HCT116 (cell line): ENCODE measurements at regions not wholly inside any gene's neighbourhood (a gene's known extent, or its start where the extent isn't known, plus 50 kb on each side); places are given as distances from the start of the nearest gene placed in this dataset.

Experiments
- ATAC-seq: fragments of 200-7000 bp; cut with Tn5 transposase; 2 replicates; pipeline ENCODE4 v1.9.1; 2020; ENCODE audit warnings: mild to moderate bottlenecking, moderate library complexity
- BruUV-seq: library from RNA; stranded (reverse); fragments of 400-500 nt; replicated peaks from 2 replicates; lab custom pipeline; 2021; lab: Mats Ljungman, UMichigan
- CTCF ChIA-PET: fragments of 300-600 bp; sonication (Branson Sonifier 250); formaldehyde crosslinking; loops from one replicate; lab custom pipeline; 2021; ENCODE audit warnings: antibody characterized with exemption; lab: Charles Lee
- POLR2A ChIA-PET: fragments of 300-600, 350-600 bp; sonication (Branson Sonifier 250); formaldehyde crosslinking; loops from one replicate; lab custom pipeline; 2021; ENCODE audit warnings: antibody characterized with exemption; lab: Charles Lee
- RAD21 ChIA-PET, 2 experiments: fragments of 300-600 bp; sonication (Branson Sonifier 250); formaldehyde crosslinking; loops; one replicate each; lab custom pipeline; 2023; ENCODE audit warnings: low total read pairs in 2 of 2; ENCODE audit not compliant: uncharacterized antibody in 2 of 2, unreplicated experiment in 2 of 2, low non-redundant PET in 1 of 2; lab: Charles Lee
- DNase-seq: peaks from one replicate; pipeline ENCODE4 v3.0.0-alpha.2; 2010; ENCODE audit warnings: low read depth, low spot score
- H2AFZ ChIP-seq: fragments of 200-600 bp; shearing (Covaris generic), sonication (generic); 2 replicates; pipeline ENCODE4 v1.6.1; 2017; ENCODE audit warnings: low read depth, mixed run types, mixed read lengths, antibody characterized with exemption, low read length; ENCODE audit not compliant: poor library complexity, severe bottlenecking
- H3K27ac ChIP-seq: 2 replicates; pipeline ENCODE4 v1.5.1; 2012; ENCODE audit warnings: low read depth, low read length
- H3K27me3 ChIP-seq: fragments of 200-600 bp; sonication (generic); 2 replicates; pipeline ENCODE4 v1.6.1; 2016; ENCODE audit warnings: mixed run types, low read length, mixed read lengths; ENCODE audit not compliant: insufficient read depth
- H3K36me3 ChIP-seq, 2 experiments: fragments of 200-500 bp in 1 of 2; fragments of 200-600 bp in 1 of 2; sonication (Bioruptor generic) in 1 of 2; sonication (generic) in 1 of 2; 2 replicates each; pipeline versions ENCODE4 v1.5.1 to v1.6.1; 2014 to 2016; ENCODE audit warnings: low read length in 2 of 2, inconsistent platforms in 1 of 2, mixed read lengths in 1 of 2, mixed run types in 1 of 2; ENCODE audit not compliant: insufficient read depth in 2 of 2, control insufficient read depth in 1 of 2
- H3K4me1 ChIP-seq, 2 experiments: fragments of 200-600 bp in 1 of 2; sonication (generic) in 1 of 2; 2 replicates each; pipeline versions ENCODE4 v1.5.1 to v1.6.1; 2012 to 2017; ENCODE audit warnings: low read length in 2 of 2, inconsistent platforms in 1 of 2, mild to moderate bottlenecking in 1 of 2, mixed read lengths in 1 of 2, mixed run types in 1 of 2, moderate library complexity in 1 of 2; ENCODE audit not compliant: insufficient read depth in 2 of 2, control insufficient read depth in 1 of 2
- H3K4me2 ChIP-seq: fragments of 200-600 bp; sonication (generic); 2 replicates; pipeline ENCODE4 v1.6.1; 2017; ENCODE audit warnings: mixed run types, low read length, mixed read lengths
- H3K4me3 ChIP-seq, 2 experiments: fragments of 200-600 bp in 1 of 2; sonication (generic) in 1 of 2; replicated peaks in 1 of 2; 2 replicates each; pipeline ENCODE4 v1.5.1; 2011 to 2016; ENCODE audit warnings: low read length in 2 of 2, control low read depth in 1 of 2, low read depth in 1 of 2, mild to moderate bottlenecking in 1 of 2, mixed read lengths in 1 of 2, mixed run types in 1 of 2
- H3K79me2 ChIP-seq: fragments of 200-600 bp; sonication (generic); 2 replicates; pipeline ENCODE4 v1.6.1; 2017; ENCODE audit warnings: mild to moderate bottlenecking, mixed run types, low read length, moderate library complexity, mixed read lengths; ENCODE audit not compliant: insufficient read depth
- H3K9ac ChIP-seq: fragments of 200-600 bp; sonication (generic); 2 replicates; pipeline ENCODE4 v1.6.1; 2016; ENCODE audit warnings: low read length, mixed read lengths
- H3K9me2 ChIP-seq: fragments of 200-600 bp; sonication (generic), shearing (Covaris generic); 2 replicates; pipeline ENCODE4 v1.6.1; 2017; ENCODE audit warnings: mixed run types, mild to moderate bottlenecking, moderate library complexity; ENCODE audit not compliant: insufficient read depth
- H3K9me3 ChIP-seq, 2 experiments: fragments of 200-500 bp in 1 of 2; fragments of 200-600 bp in 1 of 2; sonication (Bioruptor generic) in 1 of 2; sonication (generic) in 1 of 2; 2 replicates each; pipeline ENCODE4 v1.6.1; 2014 to 2017; ENCODE audit warnings: low read length in 2 of 2, mixed read lengths in 2 of 2, inconsistent platforms in 1 of 2, low read depth in 1 of 2, mild to moderate bottlenecking in 1 of 2, mixed run types in 1 of 2, moderate library complexity in 1 of 2; ENCODE audit not compliant: control insufficient read depth in 1 of 2, insufficient read depth in 1 of 2
- H4K20me1 ChIP-seq: fragments of 200-600 bp; sonication (generic), shearing (Covaris generic); 2 replicates; pipeline ENCODE4 v1.6.1; 2017; ENCODE audit warnings: mixed run types, mild to moderate bottlenecking, moderate library complexity; ENCODE audit not compliant: insufficient read depth
- ATF3 ChIP-seq: IDR thresholded peaks from 2 replicates; pipeline ENCODE4 v1.6.1; 2012
- CTCF ChIP-seq, 3 experiments: fragments of 200-600 bp in 1 of 3; sonication (generic) in 1 of 3; IDR thresholded peaks in 2 of 3; conservative IDR thresholded peaks in 1 of 3; 2 replicates each; pipeline ENCODE4 v1.5.1; 2012 to 2017; ENCODE audit warnings: low read depth in 2 of 3, low read length in 2 of 3, antibody characterized with exemption in 1 of 3, borderline replicate concordance in 1 of 3, control low read depth in 1 of 3, mild to moderate bottlenecking in 1 of 3, mixed read lengths in 1 of 3, mixed run types in 1 of 3, moderate library complexity in 1 of 3; ENCODE audit not compliant: insufficient read depth in 1 of 3
- ELF1 ChIP-seq: IDR thresholded peaks from 2 replicates; pipeline ENCODE4 v1.6.1; 2012; ENCODE audit warnings: low read depth, borderline replicate concordance
- EZH2phosphoT487 ChIP-seq: fragments of 200-600 bp; IDR thresholded peaks from 2 replicates; pipeline ENCODE4 v1.6.1; 2018; ENCODE audit warnings: antibody characterized with exemption, borderline replicate concordance
- JUND ChIP-seq: IDR thresholded peaks from 2 replicates; pipeline ENCODE4 v1.6.1; 2012
- MAX ChIP-seq: IDR thresholded peaks from 2 replicates; pipeline ENCODE4 v1.6.1; 2012
- POLR2A ChIP-seq: IDR thresholded peaks from 2 replicates; pipeline ENCODE4 v1.7.0; 2011; ENCODE audit warnings: borderline replicate concordance; ENCODE audit not compliant: insufficient read depth, insufficient read length; ENCODE audit errors: extremely low read depth
- POLR2AphosphoS5 ChIP-seq: IDR thresholded peaks from 2 replicates; pipeline ENCODE4 v1.6.1; 2011; ENCODE audit warnings: mild to moderate bottlenecking, low read depth, low read length, moderate library complexity
- SIN3A ChIP-seq: IDR thresholded peaks from 2 replicates; pipeline ENCODE4 v1.6.1; 2012; ENCODE audit warnings: low read depth
- YY1 ChIP-seq: IDR thresholded peaks from 2 replicates; pipeline ENCODE4 v1.6.1; 2011; ENCODE audit warnings: low read length, low read depth, moderate library complexity, mild to moderate bottlenecking; ENCODE audit not compliant: insufficient replicate concordance; ENCODE audit errors: extremely low read depth
- ZBTB33 ChIP-seq: IDR thresholded peaks from 2 replicates; pipeline ENCODE4 v1.6.1; 2011; ENCODE audit warnings: mild to moderate bottlenecking, low read length, moderate library complexity; ENCODE audit not compliant: insufficient replicate concordance; ENCODE audit errors: extremely low read depth
- ZNF274 ChIP-seq: fragments of 200-500 bp; sonication (Bioruptor generic); IDR thresholded peaks from 2 replicates; pipeline ENCODE4 v1.6.1; 2014; ENCODE audit warnings: mild to moderate bottlenecking, low read depth, low read length, inconsistent platforms
- intact Hi-C: fragments of 100-400 bp; cut with micrococcal nuclease; formaldehyde crosslinking; loops from 2 replicates; pipeline ENCODE4 v1.10.0; 2022

GRCh38 chr21:34278451-34278850 lies 85.4 kb upstream of the KCNE2 start:
- ATAC-seq (no peak), DNase-seq (no peak)
- BruUV-seq, result no TSS peak
- POLR2A ChIA-PET, result no interaction called here
- CTCF ChIA-PET, result interaction anchor here (1.3 kb wide), 1 partner anchor 354 kb away, joined by 3 read pairs; no protein-coding TSS in a partner anchor
- peaks cover 3% of the 10 kb centered on the region; the same call in 1 of the 2 replicates for H3K27me3 ChIP-seq
- H3K4me3 ChIP-seq, result no peak overlapping the region
- no peaks in the 10 kb centered on the region for H3K4me1 ChIP-seq
- H3K9ac ChIP-seq, result no peak overlapping the region
- RAD21 ChIA-PET, result no interaction called here
- H3K27ac ChIP-seq, result no peak overlapping the region
- no peaks in the 10 kb centered on the region for H4K20me1 ChIP-seq
- H3K36me3 ChIP-seq, result no peaks in the 10 kb centered on the region
- H3K79me2 ChIP-seq, result no peaks in the 10 kb centered on the region
- no peak for TF ChIP-seq POLR2A
- TF ChIP-seq ATF3, result no peak
- TF ChIP-seq, all 23 proteins: peak for 0
- intact Hi-C loops, result no loop called here
- Histone ChIP-seq H3K4me2 (no peak overlapping the region), H2AFZ (no peak overlapping the region), H3K9me3 (no peaks in the 10 kb centered on the region), H3K9me2 (no peaks in the 10 kb centered on the region)

GRCh38 chr21:34279285-34279684 lies 84.5 kb upstream of the KCNE2 start:
- ATAC-seq, result no peak
- CTCF ChIA-PET, result interaction anchor here (1.3 kb wide), 1 partner anchor 355 kb away, joined by 3 read pairs; no protein-coding TSS in a partner anchor

More at GRCh38 chr21:34279285-34279684, 84.5 kb upstream of the KCNE2 start:
- DNase-seq, result no peak
- intact Hi-C loops, result no loop called here
- Histone ChIP-seq H3K4me3 (no peak overlapping the region), H3K9ac (no peak overlapping the region), H3K79me2 (no peaks in the 10 kb centered on the region), H3K4me1 (no peaks in the 10 kb centered on the region), H3K9me3 (no peaks in the 10 kb centered on the region), H3K4me2 (no peak overlapping the region), H3K27me3 (no peaks in the 10 kb centered on the region), H3K9me2 (no peaks in the 10 kb centered on the region), H2AFZ (no peak overlapping the region), H4K20me1 (no peaks in the 10 kb centered on the region), H3K36me3 (no peaks in the 10 kb centered on the region), H3K27ac (no peak overlapping the region)
- no TSS peak for BruUV-seq
- RAD21 ChIA-PET, result no interaction called here
- TF ChIP-seq ZNF274 (no peak), ZBTB33 (no peak), YY1 (no peak), POLR2AphosphoS5 (no peak), EZH2phosphoT487 (no peak), ATF3 (no peak), JUND (no peak), POLR2A (no peak), ELF1 (no peak), CTCF (IDR thresholded peaks at IDR 0.05 in 2 of 3, conservative IDR thresholded peaks at IDR 0.05 in 1 of 3; ENCODE audit: borderline replicate concordance in 1 of 3, insufficient read depth in 1 of 3, low read depth in 2 of 3, low read length in 2 of 3) (no peak), MAX (no peak), SIN3A (no peak)
- POLR2A ChIA-PET, result no interaction called here
